ENCODE measurements at regions not wholly inside any gene's neighbourhood (a gene's known extent, or its start where the extent isn't known, plus 50 kb on each side); places are given as distances from the start of the nearest gene placed in this dataset.
"Not testable (repeated sequence)": the region's sequence is repeated elsewhere in the genome, so short reads cannot be mapped to it uniquely, and the experiment has no call there.

GRCh38 chr11:114956566-114956965, 278.2 kb downstream of the NXPE2 start:
- H3K9me3 Mint-ChIP-seq: no peaks in the 10 kb centered on the region
- no peaks in the 10 kb centered on the region for H3K4me1 Mint-ChIP-seq

GRCh38 chr11:114959953-114960505, 281.7 kb downstream of the NXPE2 start:
- no peaks in the 10 kb centered on the region for H3K9me3 Mint-ChIP-seq
- no peaks in the 10 kb centered on the region for H3K4me1 Mint-ChIP-seq
- no peak overlapping the region for H3K27ac Mint-ChIP-seq
- no peak overlapping the region for H3K4me3 Mint-ChIP-seq
- DNase-seq (ENCODE audit: low spot score in 2 of 2, unreplicated experiment in 2 of 2): no peak
- no peak for TF ChIP-seq CTCF (IDR thresholded peaks at IDR 0.05; ENCODE audit: unreplicated experiment)
- H3K27me3 Mint-ChIP-seq (ENCODE audit: low read depth): peaks cover 41% of the 10 kb centered on the region
- no peaks in the 10 kb centered on the region for H3K36me3 Mint-ChIP-seq

More at GRCh38 chr11:114956566-114956965, 278.2 kb downstream of the NXPE2 start:
- H3K36me3 Mint-ChIP-seq: no peaks in the 10 kb centered on the region
- no peak for TF ChIP-seq CTCF (IDR thresholded peaks at IDR 0.05; ENCODE audit: unreplicated experiment)
- no peak overlapping the region for H3K4me3 Mint-ChIP-seq
- H3K27ac Mint-ChIP-seq: no peak overlapping the region
- no peak for DNase-seq (ENCODE audit: low spot score in 2 of 2, unreplicated experiment in 2 of 2)
- peaks cover 27% of the 10 kb centered on the region for H3K27me3 Mint-ChIP-seq (ENCODE audit: low read depth)

GRCh38 chr11:114960819-114961218, 282.5 kb downstream of the NXPE2 start:
- peaks cover 47% of the 10 kb centered on the region for H3K27me3 Mint-ChIP-seq (ENCODE audit: low read depth)
- not testable (repeated sequence) for H3K4me3 Mint-ChIP-seq; H3K27ac Mint-ChIP-seq; H3K36me3 Mint-ChIP-seq; DNase-seq (ENCODE audit: low spot score in 2 of 2, unreplicated experiment in 2 of 2); H3K9me3 Mint-ChIP-seq; H3K4me1 Mint-ChIP-seq

GRCh38 chr11:114964676-114965214, 286.4 kb downstream of the NXPE2 start:
- no peak overlapping the region for H3K27ac Mint-ChIP-seq
- H3K36me3 Mint-ChIP-seq: no peaks in the 10 kb centered on the region
- no peak for TF ChIP-seq CTCF (IDR thresholded peaks at IDR 0.05; ENCODE audit: unreplicated experiment)
- peaks cover 6% of the 10 kb centered on the region for H3K9me3 Mint-ChIP-seq
- peaks cover 35% of the 10 kb centered on the region for H3K27me3 Mint-ChIP-seq (ENCODE audit: low read depth)
- no peak overlapping the region for H3K4me3 Mint-ChIP-seq
- H3K4me1 Mint-ChIP-seq: no peaks in the 10 kb centered on the region
- DNase-seq (ENCODE audit: low spot score in 2 of 2, unreplicated experiment in 2 of 2): no peak

- Mint-ChIP-seq H3K4me1 (no peaks in the 10 kb centered on the region), H3K9me3 (peaks cover 6% of the 10 kb centered on the region), H3K27me3 (ENCODE audit: low read depth) (peaks cover 5% of the 10 kb centered on the region), H3K4me3 (no peak overlapping the region), H3K36me3 (no peaks in the 10 kb centered on the region), H3K27ac (no peak overlapping the region)
- no peak for TF ChIP-seq CTCF (IDR thresholded peaks at IDR 0.05; ENCODE audit: unreplicated experiment)
- DNase-seq (ENCODE audit: low spot score in 2 of 2, unreplicated experiment in 2 of 2): no peak
Measured at GRCh38 chr11:114970927-114971645, 292.8 kb downstream of the NXPE2 start.

GRCh38 chr11:114972105-114972504, 293.8 kb downstream of the NXPE2 start:
- no peak for TF ChIP-seq CTCF (IDR thresholded peaks at IDR 0.05; ENCODE audit: unreplicated experiment)
- Mint-ChIP-seq H3K9me3 (peaks cover 6% of the 10 kb centered on the region), H3K4me3 (no peak overlapping the region), H3K36me3 (no peaks in the 10 kb centered on the region), H3K27ac (no peak overlapping the region), H3K4me1 (no peaks in the 10 kb centered on the region), H3K27me3 (ENCODE audit: low read depth) (peaks cover 4% of the 10 kb centered on the region)
- DNase-seq (ENCODE audit: low spot score in 2 of 2, unreplicated experiment in 2 of 2): no peak
